IMR-90 (cell line): ENCODE measurements at regions not wholly inside any gene's neighbourhood (a gene's known extent, or its start where the extent isn't known, plus 50 kb on each side); places are given as distances from the start of the nearest gene placed in this dataset.

ENCODE experiments used
- ATAC-seq: fragments of 200-7000 bp; cut with Tn5 transposase; 2 replicates; pipeline ENCODE4 v1.9.1; 2020; ENCODE audit warnings: low read depth, mild to moderate bottlenecking, moderate library complexity
- BruUV-seq: library from RNA; stranded (reverse); fragments of 400-500 nt; replicated peaks from 2 replicates; lab custom pipeline; 2021; lab: Mats Ljungman, UMichigan
- CTCF ChIA-PET: fragments of 300-600 bp; formaldehyde crosslinking; extraction: SDS; loops from one replicate; lab custom pipeline; 2021; ENCODE audit warnings: antibody characterized with exemption; lab: Yijun Ruan, JAX
- POLR2A ChIA-PET: fragments of 300-600 bp; sonication (Branson Sonifier 250); formaldehyde crosslinking; loops from one replicate; lab custom pipeline; 2022; ENCODE audit warnings: antibody characterized with exemption; ENCODE audit not compliant: unreplicated experiment; lab: Charles Lee
- DNase-seq: peaks from one replicate; pipeline ENCODE4 v3.0.0; 2013
- H2AFZ ChIP-seq: replicated peaks from 2 replicates; pipeline ENCODE3; 2013; ENCODE audit warnings: low read length, mild to moderate bottlenecking; ENCODE audit not compliant: poor library complexity
- H2AK5ac ChIP-seq: 2 replicates; pipeline ENCODE4 v1.6.1; 2013; ENCODE audit warnings: low read depth, low read length, inconsistent platforms
- H2AK9ac ChIP-seq: replicated peaks from 2 replicates; pipeline ENCODE3; 2013; ENCODE audit warnings: mild to moderate bottlenecking, low read depth, low read length, moderate library complexity; ENCODE audit not compliant: poor library complexity
- H2BK120ac ChIP-seq: 2 replicates; pipeline ENCODE4 v1.6.1; 2013; ENCODE audit warnings: low read depth, low read length, inconsistent platforms
- H2BK15ac ChIP-seq: 3 replicates; pipeline ENCODE4 v1.6.1; 2013; ENCODE audit warnings: low read depth, low read length, inconsistent platforms
- H2BK20ac ChIP-seq: 2 replicates; pipeline ENCODE4 v1.6.1; 2013; ENCODE audit warnings: low read depth, mild to moderate bottlenecking, inconsistent platforms, low read length, moderate library complexity
- H2BK5ac ChIP-seq: 2 replicates; pipeline ENCODE4 v1.6.1; 2013; ENCODE audit warnings: mild to moderate bottlenecking, low read depth, low read length, inconsistent platforms; ENCODE audit not compliant: poor library complexity, severe bottlenecking
- H3K14ac ChIP-seq: replicated peaks from 2 replicates; pipeline ENCODE4 v1.6.1; 2013; ENCODE audit warnings: low read depth, low read length, inconsistent platforms
- H3K18ac ChIP-seq: 2 replicates; pipeline ENCODE4 v1.6.1; 2013; ENCODE audit warnings: low read depth, low read length, control low read depth
- H3K23ac ChIP-seq: 2 replicates; pipeline ENCODE4 v1.6.1; 2013; ENCODE audit warnings: low read depth, low read length, inconsistent platforms
- H3K27ac ChIP-seq: 2 replicates; pipeline ENCODE4 v1.5.1; 2013; ENCODE audit warnings: mild to moderate bottlenecking, control low read depth, low read length; ENCODE audit not compliant: insufficient read depth
- H3K27me3 ChIP-seq: 2 replicates; pipeline ENCODE4 v1.6.1; 2013; ENCODE audit warnings: low read length; ENCODE audit not compliant: control insufficient read depth, insufficient read depth
- H3K36me3 ChIP-seq: 2 replicates; pipeline ENCODE4 v1.6.1; 2013; ENCODE audit warnings: low read length, mixed read lengths; ENCODE audit not compliant: control insufficient read depth, insufficient read depth
- H3K4ac ChIP-seq: 2 replicates; pipeline ENCODE4 v1.6.1; 2013; ENCODE audit warnings: low read depth, low read length, inconsistent platforms
- H3K4me1 ChIP-seq: 2 replicates; pipeline ENCODE4 v1.6.1; 2013; ENCODE audit warnings: low read length, mixed read lengths; ENCODE audit not compliant: control insufficient read depth, insufficient read depth
- H3K4me2 ChIP-seq: 2 replicates; pipeline ENCODE4 v1.6.1; 2013; ENCODE audit warnings: low read depth, mild to moderate bottlenecking, control low read depth, low read length, moderate library complexity
- H3K4me3 ChIP-seq: 2 replicates; pipeline ENCODE4 v1.5.1; 2013; ENCODE audit warnings: low read depth, mild to moderate bottlenecking, control low read depth, low read length, moderate library complexity; ENCODE audit not compliant: insufficient read depth
- H3K56ac ChIP-seq: 2 replicates; pipeline ENCODE4 v1.6.1; 2013; ENCODE audit warnings: low read length, inconsistent platforms; ENCODE audit not compliant: insufficient read depth; ENCODE audit errors: extremely low read depth
- H3K79me1 ChIP-seq, 2 experiments: 2 replicates each; pipeline ENCODE4 v1.6.1; 2013; ENCODE audit warnings: low read length in 2 of 2, inconsistent platforms in 1 of 2, low read depth in 1 of 2
- H3K9ac ChIP-seq: 2 replicates; pipeline ENCODE4 v1.6.1; 2013; ENCODE audit warnings: low read depth, low read length, control low read depth
- H3K9me1 ChIP-seq: 2 replicates; pipeline ENCODE4 v1.6.1; 2013; ENCODE audit warnings: low read length, inconsistent platforms; ENCODE audit not compliant: insufficient read depth
- H3K9me3 ChIP-seq: 2 replicates; pipeline ENCODE4 v1.6.1; 2013; ENCODE audit warnings: low read length; ENCODE audit not compliant: control insufficient read depth, insufficient read depth
- H4K20me1 ChIP-seq: 2 replicates; pipeline ENCODE4 v1.6.1; 2013; ENCODE audit warnings: low read length, inconsistent platforms; ENCODE audit not compliant: insufficient read depth
- H4K5ac ChIP-seq: 2 replicates; pipeline ENCODE4 v1.6.1; 2013; ENCODE audit warnings: mild to moderate bottlenecking, low read depth, low read length, control low read depth
- H4K8ac ChIP-seq, 2 experiments: 2 replicates each; pipeline ENCODE4 v1.6.1; 2013; ENCODE audit warnings: low read depth in 2 of 2, low read length in 2 of 2, control low read depth in 1 of 2, inconsistent platforms in 1 of 2
- H4K91ac ChIP-seq: 2 replicates; pipeline ENCODE4 v1.6.1; 2013; ENCODE audit warnings: low read depth, low read length, inconsistent platforms; ENCODE audit not compliant: insufficient read depth
- BHLHE40 ChIP-seq: fragments of 150-350 bp; IDR thresholded peaks from 2 replicates; pipeline ENCODE4 v1.6.1; 2016; ENCODE audit warnings: mild to moderate bottlenecking, low read depth, low read length
- CEBPB ChIP-seq: IDR thresholded peaks from 2 replicates; pipeline ENCODE4 v1.6.1; 2012; ENCODE audit warnings: low read depth, low read length, improper control_type of control experiment
- CHD1 ChIP-seq: IDR thresholded peaks from 2 replicates; pipeline ENCODE4 v1.6.1; 2012; ENCODE audit warnings: low read depth, low read length, improper control_type of control experiment
- CTCF ChIP-seq: conservative IDR thresholded peaks from 2 replicates; pipeline ENCODE4 v1.5.1; 2012; ENCODE audit warnings: mild to moderate bottlenecking, low read depth, low read length, improper control_type of control experiment
- ELK1 ChIP-seq: fragments of 150-350 bp; IDR thresholded peaks from 2 replicates; pipeline ENCODE4 v1.6.1; 2016; ENCODE audit warnings: low read depth, mild to moderate bottlenecking, low read length, moderate library complexity, borderline replicate concordance
- FOS ChIP-seq: fragments of 150-350 bp; IDR thresholded peaks from 2 replicates; pipeline ENCODE4 v1.6.1; 2016; ENCODE audit warnings: low read depth, low read length
- MAFK ChIP-seq: IDR thresholded peaks from 2 replicates; pipeline ENCODE4 v1.6.1; 2012; ENCODE audit warnings: low read depth, low read length, improper control_type of control experiment
- MAZ ChIP-seq: IDR thresholded peaks from 2 replicates; pipeline ENCODE4 v1.6.1; 2012; ENCODE audit warnings: low read depth, mild to moderate bottlenecking, low read length, improper control_type of control experiment, moderate library complexity, borderline replicate concordance
- MXI1 ChIP-seq: IDR thresholded peaks from 2 replicates; pipeline ENCODE4 v1.6.1; 2012; ENCODE audit warnings: low read depth, mild to moderate bottlenecking, low read length, moderate library complexity, borderline replicate concordance
- NFE2L2 ChIP-seq: fragments of 150-350 bp; IDR thresholded peaks from 2 replicates; pipeline ENCODE4 v1.6.1; 2016; ENCODE audit warnings: low read depth, mild to moderate bottlenecking, low read length
- POLR2A ChIP-seq: IDR thresholded peaks from 2 replicates; pipeline ENCODE4 v1.6.1; 2012; ENCODE audit warnings: mild to moderate bottlenecking, low read depth, low read length
- RAD21 ChIP-seq: IDR thresholded peaks from 2 replicates; pipeline ENCODE4 v1.6.1; 2012; ENCODE audit warnings: low read length, improper control_type of control experiment
- RCOR1 ChIP-seq: IDR thresholded peaks from 2 replicates; pipeline ENCODE4 v1.6.1; 2012; ENCODE audit warnings: mild to moderate bottlenecking, low read length, improper control_type of control experiment; ENCODE audit not compliant: insufficient replicate concordance
- RFX5 ChIP-seq: IDR thresholded peaks from 2 replicates; pipeline ENCODE4 v1.8.0; 2012; ENCODE audit warnings: low read depth, mild to moderate bottlenecking, low read length, moderate library complexity
- SMC3 ChIP-seq: fragments of 150-350 bp; IDR thresholded peaks from 2 replicates; pipeline ENCODE4 v1.6.1; 2016; ENCODE audit warnings: low read depth, mild to moderate bottlenecking, antibody characterized with exemption, low read length, moderate library complexity
- USF2 ChIP-seq: fragments of 150-350 bp; IDR thresholded peaks from 2 replicates; pipeline ENCODE4 v1.6.1; 2017; ENCODE audit warnings: mild to moderate bottlenecking, antibody characterized with exemption, low read length, low read depth
- WGBS, 2 experiments: methylation state at CpG; one replicate each; pipeline versions ENCODE4 v1.1.5 to v1.1.7; 2013; ENCODE audit warnings: missing lambda C conversion rate in 2 of 2; ENCODE audit not compliant: insufficient read length in 1 of 2; ENCODE audit errors: extremely low coverage in 2 of 2; 5-methylcytosine and 5-hydroxymethylcytosine counted together
- dilution Hi-C: fragments of 300-500 bp; cut with HindIII; formaldehyde crosslinking; loops from one replicate; pipeline ENCODE4 v1.14.3; 2018; ENCODE audit warnings: low sequenced_read_pairs; ENCODE audit not compliant: unreplicated experiment
- in situ Hi-C: fragments of 300-500 bp; cut with MboI; formaldehyde crosslinking; loops from 3 replicates; pipeline ENCODE4 v1.14.3; 2019; ENCODE audit warnings: low sequenced_read_pairs, inconsistent platforms, mixed read lengths
- intact Hi-C: fragments of 100-400 bp; cut with micrococcal nuclease; formaldehyde crosslinking; loops from 2 replicates; pipeline ENCODE4 v1.10.0; 2022

GRCh38 chr4:9599266-9599665, 155.1 kb downstream of the DEFB131A start:
- Histone ChIP-seq H2BK20ac (no peak overlapping the region), H2BK15ac (no peak overlapping the region), H4K91ac (no peak overlapping the region), H3K9ac (no peak overlapping the region), H3K14ac (no peak overlapping the region), H3K18ac (no peak overlapping the region), H2BK120ac (no peak overlapping the region), H3K79me1 (no peaks in the 10 kb centered on the region), H2AFZ (no peak overlapping the region), H4K20me1 (no peaks in the 10 kb centered on the region), H4K5ac (no peak overlapping the region), H3K27ac (no peak overlapping the region), H3K4me2 (no peak overlapping the region), H3K9me1 (no peaks in the 10 kb centered on the region), H3K4me3 (no peak overlapping the region), H3K23ac (no peak overlapping the region), H3K36me3 (no peaks in the 10 kb centered on the region), H2BK5ac (no peak overlapping the region), H3K27me3 (no peaks in the 10 kb centered on the region), H3K4me1 (no peaks in the 10 kb centered on the region), H2AK9ac (no peak overlapping the region), H4K8ac (no peak overlapping the region), H2AK5ac (no peak overlapping the region), H3K4ac (no peak overlapping the region), H3K9me3 (peaks cover 4% of the 10 kb centered on the region), H3K56ac (no peak overlapping the region)
- dilution Hi-C loops (no loop called here), in situ Hi-C loops (no loop called here), intact Hi-C loops (no loop called here)
- TF ChIP-seq MAFK (no peak), ELK1 (no peak), POLR2A (no peak), MAZ (no peak), USF2 (no peak), NFE2L2 (no peak), MXI1 (no peak), RCOR1 (no peak), CHD1 (no peak), CEBPB (no peak), FOS (no peak), RFX5 (no peak), SMC3 (no peak), RAD21 (no peak), BHLHE40 (no peak), CTCF (no peak)
- no peak for ATAC-seq
- BruUV-seq, result no TSS peak
- DNase-seq, result no peak
- ChIA-PET POLR2A (no interaction called here), CTCF (no interaction called here)
- WGBS, 2 experiments, result no CpG with 5 or more reads among the region's 1 CpG
